ENCODE measurements at regions not wholly inside any gene's neighbourhood (a gene's known extent, or its start where the extent isn't known, plus 50 kb on each side); places are given as distances from the start of the nearest gene placed in this dataset.
A peak's percentile ranks its signal among the peaks of the same experiment; 100 is the strongest.

DNA sequence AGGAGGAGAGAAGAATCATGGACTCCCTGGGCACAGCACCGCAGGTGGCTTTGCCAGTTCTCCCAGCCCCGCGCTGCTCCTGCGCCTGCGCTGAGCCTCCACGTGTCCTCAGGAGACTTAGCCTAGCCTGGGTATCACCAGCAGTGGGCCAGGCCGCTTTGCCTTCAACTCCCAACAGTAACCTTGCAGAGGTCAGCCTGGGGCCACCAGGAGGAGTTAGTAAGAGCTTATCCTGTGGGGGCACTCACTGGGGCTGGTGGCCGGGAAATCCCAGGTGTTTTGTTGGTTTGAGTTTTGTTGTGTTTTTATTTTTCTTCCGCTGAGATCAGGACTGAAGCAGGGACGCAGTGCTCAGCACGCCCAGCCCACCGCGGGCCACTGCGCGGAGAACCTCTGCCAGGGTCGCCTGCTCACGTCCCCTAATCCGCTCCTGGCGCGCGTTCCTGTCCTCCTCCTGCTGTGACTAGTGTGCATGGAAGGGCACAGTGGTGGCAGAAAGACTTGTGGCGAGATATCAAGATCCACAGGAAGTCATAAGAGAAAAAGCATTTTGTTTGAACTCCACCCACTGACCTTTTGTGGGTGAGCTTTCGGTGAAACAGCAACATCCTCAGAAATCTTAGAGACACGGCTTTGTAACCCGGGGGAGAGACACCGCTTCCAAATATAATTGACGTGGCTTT, 207.4 kb upstream of the RFC3 start:
- Histone ChIP-seq H3K9me3 (ENCODE audit: low read depth, low read length, poor library complexity, severe bottlenecking) (no peaks in the 10 kb centered on the region), H3K4me1 (ENCODE audit: insufficient read depth, low read length, poor library complexity, severe bottlenecking) (peaks cover 20% of the 10 kb centered on the region), H3K27ac (ENCODE audit: low read depth, low read length, poor library complexity, severe bottlenecking) (peak overlapping the region; percentile 84), H3K27me3 (replicated peaks; ENCODE audit: insufficient read depth, low read depth, low read length, poor library complexity) (no peaks in the 10 kb centered on the region), H3K4me3 (ENCODE audit: low read depth, low read length, poor library complexity, severe bottlenecking) (peak overlapping the region; percentile 18), H3K36me3 (ENCODE audit: insufficient read depth, low read length, poor library complexity, severe bottlenecking) (no peaks in the 10 kb centered on the region)
- ChIA-PET POLR2A (ENCODE audit: low non-redundant PET) (no interaction called here), CTCF (no interaction called here)
- intact Hi-C loops (cut with micrococcal nuclease; ENCODE audit: unreplicated experiment) = no loop called here
- DNase-seq (ENCODE audit: low spot score) = peak; percentile 78
- TF ChIP-seq, protein P1, sequence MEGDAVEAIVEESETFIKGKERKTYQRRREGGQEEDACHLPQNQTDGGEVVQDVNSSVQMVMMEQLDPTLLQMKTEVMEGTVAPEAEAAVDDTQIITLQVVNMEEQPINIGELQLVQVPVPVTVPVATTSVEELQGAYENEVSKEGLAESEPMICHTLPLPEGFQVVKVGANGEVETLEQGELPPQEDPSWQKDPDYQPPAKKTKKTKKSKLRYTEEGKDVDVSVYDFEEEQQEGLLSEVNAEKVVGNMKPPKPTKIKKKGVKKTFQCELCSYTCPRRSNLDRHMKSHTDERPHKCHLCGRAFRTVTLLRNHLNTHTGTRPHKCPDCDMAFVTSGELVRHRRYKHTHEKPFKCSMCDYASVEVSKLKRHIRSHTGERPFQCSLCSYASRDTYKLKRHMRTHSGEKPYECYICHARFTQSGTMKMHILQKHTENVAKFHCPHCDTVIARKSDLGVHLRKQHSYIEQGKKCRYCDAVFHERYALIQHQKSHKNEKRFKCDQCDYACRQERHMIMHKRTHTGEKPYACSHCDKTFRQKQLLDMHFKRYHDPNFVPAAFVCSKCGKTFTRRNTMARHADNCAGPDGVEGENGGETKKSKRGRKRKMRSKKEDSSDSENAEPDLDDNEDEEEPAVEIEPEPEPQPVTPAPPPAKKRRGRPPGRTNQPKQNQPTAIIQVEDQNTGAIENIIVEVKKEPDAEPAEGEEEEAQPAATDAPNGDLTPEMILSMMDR (conservative IDR thresholded peaks at IDR 0.05; ENCODE audit: low read depth, low read length) = no peak
- TF ChIP-seq EZH2 (IDR thresholded peaks at IDR 0.05; ENCODE audit: borderline replicate concordance, low read depth, low read length, poor library complexity, severe bottlenecking) = no peak
- BruUV-seq (replicated peaks) = no TSS peak

DNA sequence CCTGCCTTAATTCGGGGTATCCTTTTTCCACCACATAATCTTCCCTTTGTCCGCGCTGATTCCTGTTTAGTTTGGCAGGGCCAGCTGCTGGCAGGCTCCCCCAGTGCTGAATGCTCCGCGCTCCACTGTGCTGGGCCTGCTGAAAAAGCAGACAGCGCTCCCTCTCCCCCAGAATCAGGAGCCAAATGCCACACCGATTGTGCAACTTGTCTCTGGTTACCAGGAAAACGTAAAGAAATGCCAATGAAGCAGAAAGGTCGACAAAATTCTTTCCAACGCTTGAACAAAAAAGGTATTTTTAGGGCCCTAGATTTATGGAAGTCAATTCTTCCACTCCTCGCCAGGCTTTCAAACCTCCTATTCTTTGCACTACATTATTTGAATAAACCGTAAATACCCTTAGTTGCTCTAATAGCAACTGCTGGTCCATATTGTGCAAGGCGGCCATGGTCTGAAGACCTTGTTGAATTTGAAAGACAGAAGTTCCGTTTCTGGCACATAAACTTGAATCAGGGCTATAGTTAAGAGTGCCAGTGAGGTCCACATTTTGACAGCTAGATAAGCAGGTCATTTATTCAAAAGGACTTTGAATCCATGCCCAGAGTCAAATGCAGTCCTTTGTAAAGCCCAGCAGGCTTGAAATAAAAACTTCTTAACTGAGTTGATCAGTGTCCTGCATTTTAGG, 206.7 kb upstream of the RFC3 start:
- no peaks in the 10 kb centered on the region for H3K27me3 ChIP-seq (replicated peaks; ENCODE audit: insufficient read depth, low read depth, low read length, poor library complexity)
- H3K4me1 ChIP-seq (ENCODE audit: insufficient read depth, low read length, poor library complexity, severe bottlenecking) = peaks cover 20% of the 10 kb centered on the region
- H3K27ac ChIP-seq (ENCODE audit: low read depth, low read length, poor library complexity, severe bottlenecking) = peak overlapping the region; percentile 84
- intact Hi-C loops (cut with micrococcal nuclease; ENCODE audit: unreplicated experiment) = no loop called here
- H3K4me3 ChIP-seq (ENCODE audit: low read depth, low read length, poor library complexity, severe bottlenecking) = peak overlapping the region; percentile 18
- no peaks in the 10 kb centered on the region for H3K36me3 ChIP-seq (ENCODE audit: insufficient read depth, low read length, poor library complexity, severe bottlenecking)
- CTCF ChIA-PET = no interaction called here
- TF ChIP-seq, protein P1 (conservative IDR thresholded peaks at IDR 0.05; ENCODE audit: low read depth, low read length) = no peak
- no peak for TF ChIP-seq EZH2 (IDR thresholded peaks at IDR 0.05; ENCODE audit: borderline replicate concordance, low read depth, low read length, poor library complexity, severe bottlenecking)
- BruUV-seq (replicated peaks) = no TSS peak
- peak; percentile 81 for DNase-seq (ENCODE audit: low spot score)
- POLR2A ChIA-PET (ENCODE audit: low non-redundant PET) = no interaction called here
- H3K9me3 ChIP-seq (ENCODE audit: low read depth, low read length, poor library complexity, severe bottlenecking) = no peaks in the 10 kb centered on the region

DNA sequence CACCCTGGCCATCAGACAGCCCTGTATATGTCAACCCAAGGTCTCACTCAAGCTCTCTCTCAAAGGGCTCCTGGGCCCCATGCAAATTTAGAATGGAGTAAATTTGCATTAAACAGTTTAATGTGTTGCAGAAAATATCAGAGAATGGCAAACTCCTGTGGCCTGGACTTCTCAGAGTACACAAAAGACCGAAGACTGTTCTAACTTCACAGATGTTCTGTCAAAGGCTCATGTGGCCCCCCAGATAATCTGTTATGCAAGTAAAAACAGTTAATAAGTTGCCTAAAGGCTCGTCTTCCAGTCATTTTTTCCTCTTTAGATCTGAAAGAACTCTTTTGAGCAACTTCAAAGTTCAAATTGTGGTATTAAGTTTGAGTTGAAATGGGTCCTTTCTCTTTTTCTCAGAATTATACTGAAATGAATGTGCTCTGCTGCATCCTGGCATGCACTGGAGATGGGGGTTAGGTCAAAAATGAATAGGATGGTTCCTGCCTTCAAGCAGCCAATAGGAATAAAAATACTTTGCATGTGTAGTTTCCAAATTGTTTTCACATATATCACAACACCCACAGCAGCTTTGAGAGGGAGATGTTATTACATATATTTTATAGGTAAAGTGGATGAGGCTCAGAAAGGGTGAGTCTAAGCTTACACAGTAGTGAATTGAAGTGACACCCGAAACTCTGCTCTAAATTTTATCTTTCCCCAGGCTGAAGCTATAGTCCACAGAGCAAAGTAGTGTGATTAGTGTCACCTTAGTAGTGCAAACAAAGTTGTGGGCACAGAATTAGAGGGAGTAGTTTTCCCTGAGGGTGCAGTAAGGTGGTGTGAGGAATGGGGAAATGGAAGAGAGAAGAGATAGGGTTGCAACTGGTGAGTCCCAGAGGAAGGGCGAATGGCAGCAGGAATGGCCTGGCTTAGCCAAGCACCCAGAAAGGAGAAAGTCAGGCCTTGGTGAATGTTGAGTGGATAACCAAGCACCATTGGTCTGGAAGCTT, 205.0 kb upstream of the RFC3 start:
- H3K27ac ChIP-seq (ENCODE audit: low read depth, low read length, poor library complexity, severe bottlenecking) = no peak overlapping the region
- POLR2A ChIA-PET (ENCODE audit: low non-redundant PET) = no interaction called here
- no peak overlapping the region for H3K4me3 ChIP-seq (ENCODE audit: low read depth, low read length, poor library complexity, severe bottlenecking)
- no peaks in the 10 kb centered on the region for H3K36me3 ChIP-seq (ENCODE audit: insufficient read depth, low read length, poor library complexity, severe bottlenecking)
- H3K4me1 ChIP-seq (ENCODE audit: insufficient read depth, low read length, poor library complexity, severe bottlenecking) = peaks cover 20% of the 10 kb centered on the region
- no peak for TF ChIP-seq EZH2 (IDR thresholded peaks at IDR 0.05; ENCODE audit: borderline replicate concordance, low read depth, low read length, poor library complexity, severe bottlenecking)
- TF ChIP-seq, protein P1 (conservative IDR thresholded peaks at IDR 0.05; ENCODE audit: low read depth, low read length) = no peak
- no peaks in the 10 kb centered on the region for H3K27me3 ChIP-seq (replicated peaks; ENCODE audit: insufficient read depth, low read depth, low read length, poor library complexity)
- no peak for DNase-seq (ENCODE audit: low spot score)
- intact Hi-C loops (cut with micrococcal nuclease; ENCODE audit: unreplicated experiment) = no loop called here
- CTCF ChIA-PET = no interaction called here
- no TSS peak for BruUV-seq (replicated peaks)
- H3K9me3 ChIP-seq (ENCODE audit: low read depth, low read length, poor library complexity, severe bottlenecking) = no peaks in the 10 kb centered on the region
